SK-N-SH (cell line): ENCODE measurements at regions not wholly inside any gene's neighbourhood (a gene's known extent, or its start where the extent isn't known, plus 50 kb on each side); places are given as distances from the start of the nearest gene placed in this dataset.

ENCODE experiments used
- CHD2 ChIP-seq: fragments of 150-350 bp; IDR thresholded peaks from 2 replicates; pipeline ENCODE4 v1.6.1; 2018; ENCODE audit warnings: low read length; ENCODE audit not compliant: partially characterized antibody
- CTCF ChIP-seq: fragments of 200-600 bp; sonication (generic); IDR thresholded peaks from 2 replicates; pipeline ENCODE4 v1.6.1; 2017; ENCODE audit warnings: antibody characterized with exemption, mild to moderate bottlenecking, moderate library complexity
- EP300 ChIP-seq, 2 experiments: IDR thresholded peaks; 2 replicates each; pipeline versions ENCODE4 v1.4.0 to v1.6.1; 2012; ENCODE audit warnings: borderline replicate concordance in 1 of 2, low read depth in 1 of 2, low read length in 1 of 2
- RFX5 ChIP-seq: IDR thresholded peaks from 2 replicates; pipeline ENCODE4 v1.6.1; 2012; ENCODE audit warnings: mild to moderate bottlenecking, improper control_type of control experiment, low read length
- YY1 ChIP-seq: IDR thresholded peaks from 2 replicates; pipeline ENCODE4 v1.4.0; 2012; ENCODE audit warnings: low read depth, mild to moderate bottlenecking
- TF ChIP-seq, protein P1 (sequence below): IDR thresholded peaks from 2 replicates; pipeline ENCODE4 v1.6.1; 2012; ENCODE audit warnings: mild to moderate bottlenecking, low read depth, low read length, moderate library complexity

GRCh38 chr9:134220311-134220710 is 55.9 kb upstream of the RNU6ATAC start:
- TF ChIP-seq YY1 (no peak), CTCF (no peak), EP300 (IDR thresholded peaks at IDR 0.05; ENCODE audit: borderline replicate concordance in 1 of 2, low read depth in 1 of 2, low read length in 1 of 2) (no peak), RFX5 (no peak), CHD2 (no peak)
- TF ChIP-seq, protein P1, sequence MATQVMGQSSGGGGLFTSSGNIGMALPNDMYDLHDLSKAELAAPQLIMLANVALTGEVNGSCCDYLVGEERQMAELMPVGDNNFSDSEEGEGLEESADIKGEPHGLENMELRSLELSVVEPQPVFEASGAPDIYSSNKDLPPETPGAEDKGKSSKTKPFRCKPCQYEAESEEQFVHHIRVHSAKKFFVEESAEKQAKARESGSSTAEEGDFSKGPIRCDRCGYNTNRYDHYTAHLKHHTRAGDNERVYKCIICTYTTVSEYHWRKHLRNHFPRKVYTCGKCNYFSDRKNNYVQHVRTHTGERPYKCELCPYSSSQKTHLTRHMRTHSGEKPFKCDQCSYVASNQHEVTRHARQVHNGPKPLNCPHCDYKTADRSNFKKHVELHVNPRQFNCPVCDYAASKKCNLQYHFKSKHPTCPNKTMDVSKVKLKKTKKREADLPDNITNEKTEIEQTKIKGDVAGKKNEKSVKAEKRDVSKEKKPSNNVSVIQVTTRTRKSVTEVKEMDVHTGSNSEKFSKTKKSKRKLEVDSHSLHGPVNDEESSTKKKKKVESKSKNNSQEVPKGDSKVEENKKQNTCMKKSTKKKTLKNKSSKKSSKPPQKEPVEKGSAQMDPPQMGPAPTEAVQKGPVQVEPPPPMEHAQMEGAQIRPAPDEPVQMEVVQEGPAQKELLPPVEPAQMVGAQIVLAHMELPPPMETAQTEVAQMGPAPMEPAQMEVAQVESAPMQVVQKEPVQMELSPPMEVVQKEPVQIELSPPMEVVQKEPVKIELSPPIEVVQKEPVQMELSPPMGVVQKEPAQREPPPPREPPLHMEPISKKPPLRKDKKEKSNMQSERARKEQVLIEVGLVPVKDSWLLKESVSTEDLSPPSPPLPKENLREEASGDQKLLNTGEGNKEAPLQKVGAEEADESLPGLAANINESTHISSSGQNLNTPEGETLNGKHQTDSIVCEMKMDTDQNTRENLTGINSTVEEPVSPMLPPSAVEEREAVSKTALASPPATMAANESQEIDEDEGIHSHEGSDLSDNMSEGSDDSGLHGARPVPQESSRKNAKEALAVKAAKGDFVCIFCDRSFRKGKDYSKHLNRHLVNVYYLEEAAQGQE: no peak
